Heart left ventricle (tissue), 13 donors: ENCODE measurements at regions not wholly inside any gene's neighbourhood (a gene's known extent, or its start where the extent isn't known, plus 50 kb on each side); places are given as distances from the start of the nearest gene placed in this dataset.

Experiments
- CTCF ChIP-seq, 12 donors: fragments of 200-600 bp; sonication (generic) in 4 of 12; IDR thresholded peaks; one replicate each; pipeline versions ENCODE4 v1.5.0 to v1.8.0; 2018 to 2022; ENCODE audit warnings: antibody characterized with exemption in 12 of 12, mild to moderate bottlenecking in 5 of 12
- POLR2A ChIP-seq, 2 donors: fragments of 450-650 bp; IDR thresholded peaks; one replicate each; pipeline ENCODE4 v1.6.1; 2017; ENCODE audit warnings: antibody characterized with exemption in 2 of 2, mild to moderate bottlenecking in 2 of 2, moderate library complexity in 2 of 2
- donor health status: ischemic (EF 13 %, LVEDD 7.1; RV severe dilation, severe dysfunction).
- donor health status: DM: no; HTN: yes; CAD: no.
- donor health status: DM: no; HTN: no; CAD: no.
- donor health status: ischemic (EF 25% LVEDD 6.9; RV normal size, moderate dysfunction).
- donor health status: ischemic (EF 25% LVEDD 5.7; RV mildly dilated, moderate dysfunction).
- donor health status: ischemic (EF 35%, LVEDD 5.7; RV mildly dilated, moderate dysfunction).
- donor health status: nonischemic (EF 11% LVEDD 7.7; RV severe dilation, severe dysfunction).
- donor health status: DM: yes; HTN: yes; CAD: no.
- donor health status: PGD.
- donor health status: ischemic (EF 29% LVEDD 5.4; RV normal size, mild dysfunction).
- donor health status: nonischemic (EF 23%, LVEDD 6.1; RV moderate dilation, normal function).

GRCh38 chr4:149987330-149988086 is 90.7 kb upstream of the DCLK2 start:
- no peak for TF ChIP-seq CTCF (IDR thresholded peaks at IDR 0.05)
- TF ChIP-seq POLR2A (IDR thresholded peaks at IDR 0.05): no peak
